SK-N-MC (cell line): ENCODE measurements at regions not wholly inside any gene's neighbourhood (a gene's known extent, or its start where the extent isn't known, plus 50 kb on each side); places are given as distances from the start of the nearest gene placed in this dataset.

Experiments used
- EZH2 ChIP-seq: fragments of 200-600 bp; sonication (generic); IDR thresholded peaks from one replicate; pipeline ENCODE4 v1.6.1; 2017; ENCODE audit warnings: antibody characterized with exemption
- FOXP2 ChIP-seq: optimal IDR thresholded peaks from 2 replicates; pipeline ENCODE3; 2011; ENCODE audit warnings: mild to moderate bottlenecking, moderate library complexity; ENCODE audit not compliant: insufficient read depth; ENCODE audit errors: extremely low read length, control extremely low read depth
- POLR2AphosphoS5 ChIP-seq: IDR thresholded peaks from 2 replicates; pipeline ENCODE4 v1.6.1; 2012; ENCODE audit warnings: mild to moderate bottlenecking, low read depth, low read length, borderline replicate concordance

DNA sequence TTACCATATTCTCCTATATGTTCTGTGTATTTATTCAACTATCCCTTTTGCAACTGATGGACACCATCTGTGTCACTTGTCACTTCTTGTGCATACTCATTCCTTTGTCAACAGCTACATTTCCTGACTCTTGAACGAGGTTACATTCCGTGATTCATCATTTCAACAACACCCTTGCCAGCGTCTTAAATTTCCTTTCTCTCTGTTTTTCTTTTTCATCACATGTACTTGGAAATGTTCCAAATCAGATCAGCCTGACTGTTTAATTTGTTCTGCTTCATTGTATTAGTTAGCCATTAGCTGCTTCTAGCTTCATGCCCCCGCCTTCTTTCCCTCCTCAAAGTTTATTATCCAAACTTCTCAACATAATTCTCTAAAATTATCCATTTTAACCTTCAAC, 173.0 kb downstream of the ADGRL4 start:
- TF ChIP-seq EZH2 (no peak), POLR2AphosphoS5 (no peak), FOXP2 (no peak)
